ENCODE measurements at regions not wholly inside any gene's neighbourhood (a gene's known extent, or its start where the extent isn't known, plus 50 kb on each side); places are given as distances from the start of the nearest gene placed in this dataset.

DNA sequence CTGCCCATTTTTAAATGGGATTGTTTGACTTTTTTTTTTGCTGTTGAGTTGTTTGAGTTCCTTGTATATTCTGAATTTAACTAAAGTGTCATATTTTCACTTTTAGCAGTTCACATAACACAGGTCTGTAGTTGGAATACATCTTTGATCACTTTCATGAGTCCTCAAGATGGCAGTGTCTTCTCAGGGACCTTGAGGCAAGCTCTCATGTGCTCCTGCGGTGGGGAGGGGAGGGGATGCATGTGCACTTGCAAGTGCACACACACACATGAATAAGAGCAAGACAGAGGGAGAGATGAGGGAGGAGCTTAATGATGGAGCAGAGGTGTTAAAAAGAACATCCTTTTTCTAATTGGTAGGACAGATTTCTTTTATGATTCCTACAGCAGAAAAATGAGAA is 291.4 kb upstream of the OR4E1 start:
- H3K27ac ChIP-seq: no peak overlapping the region
- peaks cover under 1% of the 10 kb centered on the region for H3K27me3 ChIP-seq
- no peak for DNase-seq (ENCODE audit: low read depth in 1 of 2, low spot score in 1 of 2)
- H3K4me3 ChIP-seq: no peak overlapping the region
- TF ChIP-seq, protein P1, sequence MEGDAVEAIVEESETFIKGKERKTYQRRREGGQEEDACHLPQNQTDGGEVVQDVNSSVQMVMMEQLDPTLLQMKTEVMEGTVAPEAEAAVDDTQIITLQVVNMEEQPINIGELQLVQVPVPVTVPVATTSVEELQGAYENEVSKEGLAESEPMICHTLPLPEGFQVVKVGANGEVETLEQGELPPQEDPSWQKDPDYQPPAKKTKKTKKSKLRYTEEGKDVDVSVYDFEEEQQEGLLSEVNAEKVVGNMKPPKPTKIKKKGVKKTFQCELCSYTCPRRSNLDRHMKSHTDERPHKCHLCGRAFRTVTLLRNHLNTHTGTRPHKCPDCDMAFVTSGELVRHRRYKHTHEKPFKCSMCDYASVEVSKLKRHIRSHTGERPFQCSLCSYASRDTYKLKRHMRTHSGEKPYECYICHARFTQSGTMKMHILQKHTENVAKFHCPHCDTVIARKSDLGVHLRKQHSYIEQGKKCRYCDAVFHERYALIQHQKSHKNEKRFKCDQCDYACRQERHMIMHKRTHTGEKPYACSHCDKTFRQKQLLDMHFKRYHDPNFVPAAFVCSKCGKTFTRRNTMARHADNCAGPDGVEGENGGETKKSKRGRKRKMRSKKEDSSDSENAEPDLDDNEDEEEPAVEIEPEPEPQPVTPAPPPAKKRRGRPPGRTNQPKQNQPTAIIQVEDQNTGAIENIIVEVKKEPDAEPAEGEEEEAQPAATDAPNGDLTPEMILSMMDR (IDR thresholded peaks at IDR 0.05; ENCODE audit: low read depth, low read length): no peak
- H3K36me3 ChIP-seq: no peaks in the 10 kb centered on the region
- H3K4me1 ChIP-seq (ENCODE audit: low read depth): no peaks in the 10 kb centered on the region
- H3K9me3 ChIP-seq (ENCODE audit: low read depth): no peaks in the 10 kb centered on the region

DNA sequence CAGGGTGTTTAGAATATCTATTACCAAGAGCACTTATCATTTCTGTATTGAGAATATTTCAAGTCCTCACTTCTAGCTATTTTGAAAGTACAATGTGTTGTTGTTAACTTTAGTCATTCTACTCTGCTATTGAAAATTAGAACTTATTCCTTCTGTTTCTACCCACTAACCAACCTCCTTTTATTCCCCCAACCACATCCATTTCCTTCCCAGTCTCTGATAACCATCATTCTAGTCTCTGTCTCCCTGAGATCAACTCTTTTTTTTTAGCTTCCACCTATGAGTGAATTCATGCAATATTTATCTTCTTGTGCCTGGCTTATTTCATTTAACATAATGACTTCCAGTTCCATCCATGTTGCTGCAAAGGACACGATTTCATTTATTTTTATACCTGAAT is 290.6 kb upstream of the OR4E1 start:
- H3K9me3 ChIP-seq (ENCODE audit: low read depth): no peaks in the 10 kb centered on the region
- no peak overlapping the region for H3K27ac ChIP-seq
- DNase-seq (ENCODE audit: low read depth in 1 of 2, low spot score in 1 of 2): no peak
- no peaks in the 10 kb centered on the region for H3K27me3 ChIP-seq
- no peaks in the 10 kb centered on the region for H3K36me3 ChIP-seq
- H3K4me1 ChIP-seq (ENCODE audit: low read depth): no peaks in the 10 kb centered on the region
- TF ChIP-seq, protein P1 (IDR thresholded peaks at IDR 0.05; ENCODE audit: low read depth, low read length): no peak
- H3K4me3 ChIP-seq: no peak overlapping the region

DNA sequence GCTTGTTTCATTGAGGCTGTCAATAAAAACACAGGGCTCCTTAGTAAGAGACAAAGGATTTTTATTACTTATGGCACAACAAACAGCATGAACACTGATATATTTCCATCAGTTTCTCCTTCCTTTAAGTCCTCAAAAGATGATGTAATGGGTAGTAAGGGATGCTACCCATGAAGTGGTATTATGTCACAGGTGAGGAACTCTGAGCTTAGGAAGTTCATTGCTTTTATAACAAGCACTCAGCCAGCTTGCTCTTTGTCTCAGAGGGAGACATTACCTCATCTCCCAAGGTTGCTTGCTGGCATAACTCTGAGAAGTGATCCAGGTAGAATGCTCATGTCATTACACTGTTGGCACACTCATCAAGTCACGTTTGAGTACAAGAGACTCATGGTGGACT is 287.0 kb upstream of the OR4E1 start:
- H3K4me1 ChIP-seq (ENCODE audit: low read depth): no peaks in the 10 kb centered on the region
- H3K9me3 ChIP-seq (ENCODE audit: low read depth): no peaks in the 10 kb centered on the region
- no peaks in the 10 kb centered on the region for H3K27me3 ChIP-seq
- H3K27ac ChIP-seq: no peak overlapping the region
- DNase-seq (ENCODE audit: low read depth in 1 of 2, low spot score in 1 of 2): no peak
- no peak overlapping the region for H3K4me3 ChIP-seq
- TF ChIP-seq, protein P1 (IDR thresholded peaks at IDR 0.05; ENCODE audit: low read depth, low read length): no peak
- H3K36me3 ChIP-seq: no peaks in the 10 kb centered on the region

DNA sequence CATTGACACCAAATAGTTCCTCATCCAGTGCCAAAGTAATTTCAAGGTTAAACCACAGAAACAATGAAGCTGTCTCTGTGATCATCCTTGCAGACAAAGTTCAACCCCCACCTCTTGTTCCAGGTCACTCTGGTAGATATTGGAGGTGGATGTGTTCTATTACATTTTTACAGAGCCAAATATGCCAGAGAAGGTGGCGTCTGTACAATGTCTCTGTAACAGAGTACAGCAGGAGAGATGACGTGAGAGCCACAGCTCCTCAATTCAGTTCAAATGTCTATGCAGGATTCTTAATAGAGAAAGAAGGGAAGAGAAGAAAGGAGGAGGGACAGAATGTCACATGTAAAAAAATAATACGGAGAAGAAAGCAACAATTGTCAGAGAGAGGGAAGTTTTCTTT is 268.3 kb upstream of the OR4E1 start:
- Histone ChIP-seq H3K4me3 (no peak overlapping the region), H3K27me3 (no peaks in the 10 kb centered on the region), H3K4me1 (ENCODE audit: low read depth) (peaks cover 4% of the 10 kb centered on the region), H3K9me3 (ENCODE audit: low read depth) (no peaks in the 10 kb centered on the region), H3K36me3 (no peaks in the 10 kb centered on the region), H3K27ac (no peak overlapping the region)
- TF ChIP-seq, protein P1 (IDR thresholded peaks at IDR 0.05; ENCODE audit: low read depth, low read length): no peak
- no peak for DNase-seq (ENCODE audit: low read depth in 1 of 2, low spot score in 1 of 2)

DNA sequence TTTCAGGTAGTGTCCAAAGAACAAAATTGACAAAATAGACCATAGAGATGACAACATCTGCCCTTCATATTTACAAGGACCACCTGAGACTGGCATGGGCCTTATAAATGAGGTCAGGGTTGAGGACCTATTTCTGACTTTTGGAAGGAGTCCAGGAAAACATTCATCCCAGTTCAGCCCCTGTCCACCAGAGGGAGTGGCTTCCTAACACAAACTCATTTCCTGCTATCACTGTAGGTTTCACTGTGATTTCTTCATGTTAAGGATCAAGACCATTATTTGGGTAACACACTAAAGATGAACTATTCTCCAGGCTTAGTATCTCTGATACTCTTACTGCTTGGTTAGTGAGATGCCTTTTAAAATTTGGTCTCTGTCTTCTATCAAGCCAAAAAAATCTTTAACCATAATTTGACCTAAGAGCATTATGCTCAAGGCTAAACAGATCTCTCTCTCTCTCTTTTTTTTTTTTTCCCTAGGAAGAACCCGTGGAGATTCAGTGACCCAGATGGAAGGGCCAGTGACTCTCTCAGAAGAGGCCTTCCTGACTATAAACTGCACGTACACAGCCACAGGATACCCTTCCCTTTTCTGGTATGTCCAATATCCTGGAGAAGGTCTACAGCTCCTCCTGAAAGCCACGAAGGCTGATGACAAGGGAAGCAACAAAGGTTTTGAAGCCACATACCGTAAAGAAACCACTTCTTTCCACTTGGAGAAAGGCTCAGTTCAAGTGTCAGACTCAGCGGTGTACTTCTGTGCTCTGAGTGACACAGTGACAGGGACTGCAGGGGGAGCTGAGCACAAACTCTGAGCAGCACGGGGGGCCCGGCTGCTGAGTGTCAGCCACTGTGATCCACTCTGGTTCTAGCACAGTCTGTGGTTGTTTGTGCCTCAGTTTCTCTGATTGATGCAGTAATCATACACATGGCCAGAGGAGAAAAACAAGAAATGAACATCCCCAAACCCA is 267.6 kb upstream of the OR4E1 start:
- H3K4me1 ChIP-seq (ENCODE audit: low read depth): peaks cover 4% of the 10 kb centered on the region
- H3K4me3 ChIP-seq: no peak overlapping the region
- no peaks in the 10 kb centered on the region for H3K27me3 ChIP-seq
- H3K9me3 ChIP-seq (ENCODE audit: low read depth): no peaks in the 10 kb centered on the region
- TF ChIP-seq, protein P1 (IDR thresholded peaks at IDR 0.05; ENCODE audit: low read depth, low read length): peak; percentile 42
- DNase-seq (ENCODE audit: low read depth in 1 of 2, low spot score in 1 of 2): peak; percentile 9 to 56
- H3K36me3 ChIP-seq: no peaks in the 10 kb centered on the region
- no peak overlapping the region for H3K27ac ChIP-seq
